Lower lobe of right lung (tissue), 2 donors: ENCODE measurements at regions not wholly inside any gene's neighbourhood (a gene's known extent, or its start where the extent isn't known, plus 50 kb on each side); places are given as distances from the start of the nearest gene placed in this dataset.

Experiments
- ATAC-seq, 2 donors: fragments of 200-7000 bp; cut with Tn5 transposase; one replicate each; pipeline ENCODE4 v1.9.1; 2020 to 2022; ENCODE audit warnings: mild to moderate bottlenecking in 2 of 2, moderate library complexity in 2 of 2
- DNase-seq: peaks from one replicate; pipeline ENCODE4 v3.0.0-alpha.2; 2020
- H3K27ac ChIP-seq: fragments of 200-600 bp; one replicate; pipeline ENCODE4 v1.8.0; 2022
- H3K27me3 ChIP-seq: fragments of 200-600 bp; one replicate; pipeline ENCODE4 v1.8.0; 2022; ENCODE audit warnings: low read depth
- H3K36me3 ChIP-seq: fragments of 200-600 bp; one replicate; pipeline ENCODE4 v1.8.0; 2022; ENCODE audit warnings: mild to moderate bottlenecking
- H3K4me1 ChIP-seq: fragments of 200-600 bp; one replicate; pipeline ENCODE4 v1.8.0; 2022
- H3K4me3 ChIP-seq: fragments of 200-600 bp; one replicate; pipeline ENCODE4 v1.8.0; 2022; ENCODE audit warnings: mild to moderate bottlenecking
- H3K9me3 ChIP-seq: fragments of 200-600 bp; one replicate; pipeline ENCODE4 v1.8.0; 2022
- CTCF ChIP-seq: fragments of 200-600 bp; IDR thresholded peaks from one replicate; pipeline ENCODE4 v1.8.0; 2022; ENCODE audit warnings: antibody characterized with exemption, mild to moderate bottlenecking
- intact Hi-C: fragments of 100-400 bp; cut with DNase I; formaldehyde crosslinking; loops from one replicate; pipeline ENCODE4 v1.11.0; 2022
- donor health status: DM: no; HTN: yes; CAD: no; lungs with severe emphysema.

GRCh38 chr2:177010146-177010545 is 202.4 kb upstream of the HNRNPA3 start:
- ATAC-seq = no peak
- no peak for TF ChIP-seq CTCF

DNA sequence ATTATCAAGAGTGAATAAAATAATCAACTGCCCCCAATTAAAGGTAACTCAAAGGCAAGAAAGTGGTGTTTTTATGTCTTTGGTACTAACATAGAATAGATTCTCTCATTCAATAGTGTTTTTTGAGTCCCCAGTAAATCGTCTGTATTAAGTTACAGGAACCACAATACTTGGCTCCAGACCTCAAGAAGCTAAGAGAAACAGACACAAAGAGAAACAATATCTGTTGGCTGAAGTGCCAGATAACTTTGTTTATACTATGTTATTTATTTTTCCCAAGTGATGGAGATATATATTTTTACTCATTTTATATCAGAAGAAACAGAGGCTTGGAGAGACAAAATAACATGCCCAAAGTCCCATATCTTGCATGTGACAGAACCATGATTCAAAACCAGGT is 201.7 kb upstream of the HNRNPA3 start:
- no peak overlapping the region for H3K27ac ChIP-seq
- DNase-seq = no peak
- intact Hi-C loops = no loop called here

More at GRCh38 chr2:177010146-177010545, 202.4 kb upstream of the HNRNPA3 start:
- no peak for DNase-seq
- Histone ChIP-seq H3K4me1 (no peaks in the 10 kb centered on the region), H3K36me3 (no peaks in the 10 kb centered on the region), H3K9me3 (no peaks in the 10 kb centered on the region), H3K27me3 (no peaks in the 10 kb centered on the region), H3K4me3 (no peak overlapping the region), H3K27ac (no peak overlapping the region)
- intact Hi-C loops = no loop called here

GRCh38 chr2:177014946-177015345 is 197.6 kb upstream of the HNRNPA3 start:
- TF ChIP-seq CTCF = no peak
- H3K4me3 ChIP-seq = no peak overlapping the region
- no peaks in the 10 kb centered on the region for H3K27me3 ChIP-seq
- DNase-seq (no peak), ATAC-seq (no peak)
- H3K27ac ChIP-seq = no peak overlapping the region
- no peaks in the 10 kb centered on the region for H3K36me3 ChIP-seq
- H3K4me1 ChIP-seq = no peaks in the 10 kb centered on the region
- H3K9me3 ChIP-seq = no peaks in the 10 kb centered on the region
- intact Hi-C loops = no loop called here

More for the DNA sequence above, 201.7 kb upstream of the HNRNPA3 start:
- no peak for ATAC-seq
- Histone ChIP-seq H3K27me3 (no peaks in the 10 kb centered on the region), H3K4me1 (no peaks in the 10 kb centered on the region), H3K9me3 (no peaks in the 10 kb centered on the region), H3K4me3 (no peak overlapping the region), H3K36me3 (no peaks in the 10 kb centered on the region)
- TF ChIP-seq CTCF = no peak

- Histone ChIP-seq H3K4me3 (no peak overlapping the region), H3K4me1 (no peaks in the 10 kb centered on the region), H3K9me3 (no peaks in the 10 kb centered on the region), H3K27me3 (no peaks in the 10 kb centered on the region), H3K36me3 (no peaks in the 10 kb centered on the region), H3K27ac (no peak overlapping the region)
- intact Hi-C loops = no loop called here
- no peak for TF ChIP-seq CTCF
- ATAC-seq = no peak
- DNase-seq = no peak
These were observed 197.2 kb upstream of the HNRNPA3 start for GRCh38 chr2:177015356-177015923.

DNA sequence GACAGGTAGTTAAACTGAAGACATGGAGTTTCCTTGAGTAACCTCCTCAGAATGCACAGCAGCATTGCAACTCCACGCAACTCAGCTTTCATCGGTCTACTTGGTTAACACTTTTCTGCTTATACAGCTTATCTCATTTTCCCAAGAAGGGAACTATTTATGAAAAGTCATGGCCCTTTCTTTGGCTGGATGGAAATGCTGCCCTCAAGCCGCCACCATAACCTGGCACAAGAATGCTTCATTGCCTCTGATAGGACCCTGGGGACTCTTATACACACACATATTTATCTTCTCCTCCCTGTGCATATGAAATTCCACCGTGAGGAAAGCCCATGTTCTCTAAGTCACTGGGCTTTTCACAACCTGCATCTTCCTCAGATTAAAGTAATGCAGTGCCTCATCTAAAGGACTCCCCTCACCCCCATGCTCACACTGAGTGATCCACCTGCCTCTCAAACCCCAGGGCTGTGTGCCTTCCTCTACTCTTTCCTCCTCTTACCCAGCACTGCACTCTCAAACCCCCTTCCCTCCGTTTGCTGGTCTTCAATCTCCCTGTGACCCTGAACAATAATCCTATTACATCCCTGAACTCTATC is 192.0 kb upstream of the HNRNPA3 start:
- DNase-seq = no peak
- Histone ChIP-seq H3K4me1 (no peaks in the 10 kb centered on the region), H3K27ac (no peak overlapping the region), H3K36me3 (no peaks in the 10 kb centered on the region), H3K4me3 (no peak overlapping the region), H3K9me3 (no peaks in the 10 kb centered on the region), H3K27me3 (no peaks in the 10 kb centered on the region)
- no peak for ATAC-seq
- intact Hi-C loops = no loop called here
- no peak for TF ChIP-seq CTCF
